ENCODE measurements at regions not wholly inside any gene's neighbourhood (a gene's known extent, or its start where the extent isn't known, plus 50 kb on each side); places are given as distances from the start of the nearest gene placed in this dataset.

GRCh38 chr2:57080035-57080434 lies 896.2 kb downstream of the CCDC85A start:
- no peaks in the 10 kb centered on the region for H3K79me2 ChIP-seq
- no peak overlapping the region for H2AFZ ChIP-seq
- no peaks in the 10 kb centered on the region for H3K36me3 ChIP-seq (ENCODE audit: control insufficient read depth, insufficient read depth, low read length)
- H3K27ac ChIP-seq = no peak overlapping the region
- no peak for TF ChIP-seq CTCF (IDR thresholded peaks at IDR 0.05)
- no peaks in the 10 kb centered on the region for H3K27me3 ChIP-seq (ENCODE audit: control insufficient read depth, insufficient read depth, low read length)
- H3K4me1 ChIP-seq = no peaks in the 10 kb centered on the region
- H3K4me3 ChIP-seq (ENCODE audit: low read depth, low read length) = no peak overlapping the region
- H3K9ac ChIP-seq = no peak overlapping the region
- H3K9me3 ChIP-seq (ENCODE audit: control insufficient read depth, low read length) = no peaks in the 10 kb centered on the region
- no peak overlapping the region for H3K4me2 ChIP-seq (ENCODE audit: low read length)

DNA sequence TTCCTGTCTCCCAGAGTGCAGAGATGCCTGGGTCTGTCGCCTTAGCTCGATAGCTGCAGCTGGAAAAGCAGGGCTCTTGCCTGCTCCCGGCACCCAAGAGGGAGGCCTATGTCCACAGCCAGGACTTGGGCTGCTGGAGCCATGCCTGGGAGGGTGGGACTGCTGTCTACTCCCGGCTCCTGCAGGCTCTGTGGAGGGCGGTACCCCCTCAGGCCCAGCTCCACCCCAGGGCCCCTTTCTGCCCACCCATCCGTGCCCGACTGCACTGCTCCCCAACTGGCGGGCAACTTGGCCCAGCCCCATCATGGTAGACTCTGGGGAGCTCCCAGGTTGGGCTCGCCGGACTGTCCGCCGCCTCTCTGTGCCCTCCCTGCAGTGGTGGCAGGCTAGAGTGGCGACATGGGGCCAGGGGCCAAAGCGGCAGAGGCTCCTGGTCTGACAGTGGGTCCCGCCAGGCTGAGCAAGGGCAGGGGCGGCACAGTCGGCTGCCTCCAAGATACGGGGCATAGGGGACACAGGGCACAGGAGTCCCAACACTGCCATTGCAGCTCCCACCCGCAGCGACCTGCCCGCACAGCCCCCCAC lies 901.0 kb downstream of the CCDC85A start:
- Histone ChIP-seq H3K9ac (no peak overlapping the region), H3K4me1 (no peaks in the 10 kb centered on the region), H2AFZ (no peak overlapping the region), H3K4me2 (ENCODE audit: low read length) (no peak overlapping the region), H3K9me3 (ENCODE audit: control insufficient read depth, low read length) (no peaks in the 10 kb centered on the region), H3K4me3 (ENCODE audit: low read depth, low read length) (no peak overlapping the region), H3K27ac (no peak overlapping the region), H3K79me2 (no peaks in the 10 kb centered on the region), H3K27me3 (ENCODE audit: control insufficient read depth, insufficient read depth, low read length) (no peaks in the 10 kb centered on the region), H3K36me3 (ENCODE audit: control insufficient read depth, insufficient read depth, low read length) (no peaks in the 10 kb centered on the region)
- TF ChIP-seq CTCF (IDR thresholded peaks at IDR 0.05) = no peak

DNA sequence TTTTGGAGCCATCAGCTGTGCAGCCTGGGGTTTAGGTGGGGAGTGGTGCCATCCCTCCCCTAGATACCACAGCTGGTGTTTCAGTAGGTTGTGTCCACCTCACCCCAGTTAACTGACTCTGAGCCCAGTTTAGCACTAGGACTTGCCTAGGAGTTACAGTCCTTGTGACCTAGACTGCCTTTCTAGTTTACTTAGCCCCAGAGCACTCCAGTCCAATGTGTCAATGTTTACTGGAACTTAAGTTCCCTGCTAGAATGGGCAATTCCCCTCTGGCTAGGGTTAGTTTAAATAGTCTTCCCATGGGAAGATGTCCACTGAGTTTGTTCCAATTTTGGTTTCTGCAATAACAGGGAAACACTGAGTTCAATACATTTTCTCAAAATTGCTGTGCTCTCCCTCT lies 909.2 kb downstream of the CCDC85A start:
- Histone ChIP-seq H3K9ac (no peak overlapping the region), H3K4me2 (ENCODE audit: low read length) (no peak overlapping the region), H2AFZ (no peak overlapping the region), H3K27ac (no peak overlapping the region), H3K9me3 (ENCODE audit: control insufficient read depth, low read length) (no peaks in the 10 kb centered on the region), H3K4me1 (no peaks in the 10 kb centered on the region), H3K36me3 (ENCODE audit: control insufficient read depth, insufficient read depth, low read length) (no peaks in the 10 kb centered on the region), H3K79me2 (no peaks in the 10 kb centered on the region), H3K4me3 (ENCODE audit: low read depth, low read length) (no peak overlapping the region), H3K27me3 (ENCODE audit: control insufficient read depth, insufficient read depth, low read length) (no peaks in the 10 kb centered on the region)
- no peak for TF ChIP-seq CTCF (IDR thresholded peaks at IDR 0.05)

DNA sequence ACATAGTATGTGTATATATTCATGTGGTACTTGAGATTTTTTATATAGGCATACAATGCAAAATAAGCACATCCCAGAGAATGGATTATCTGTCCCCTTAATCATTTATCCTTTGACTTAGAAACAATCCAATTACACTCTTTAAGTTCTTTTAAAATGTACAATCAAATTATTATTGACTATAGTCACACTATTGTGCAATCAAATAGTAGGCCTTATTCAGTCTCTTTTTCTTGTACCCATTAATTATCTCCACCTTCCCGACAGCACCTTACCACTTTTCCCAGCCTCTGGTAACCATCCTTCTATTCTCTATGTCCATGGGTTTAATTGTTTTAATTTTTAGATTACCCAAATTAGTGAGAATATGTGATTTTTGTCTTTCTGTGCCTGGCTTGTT lies 914.1 kb downstream of the CCDC85A start:
- Histone ChIP-seq H3K9ac (no peak overlapping the region), H3K4me2 (ENCODE audit: low read length) (no peak overlapping the region), H2AFZ (no peak overlapping the region), H3K79me2 (no peaks in the 10 kb centered on the region), H3K36me3 (ENCODE audit: control insufficient read depth, insufficient read depth, low read length) (no peaks in the 10 kb centered on the region), H3K9me3 (ENCODE audit: control insufficient read depth, low read length) (no peaks in the 10 kb centered on the region), H3K27me3 (ENCODE audit: control insufficient read depth, insufficient read depth, low read length) (no peaks in the 10 kb centered on the region), H3K4me3 (ENCODE audit: low read depth, low read length) (no peak overlapping the region), H3K4me1 (no peaks in the 10 kb centered on the region), H3K27ac (no peak overlapping the region)
- TF ChIP-seq CTCF (IDR thresholded peaks at IDR 0.05) = no peak

DNA sequence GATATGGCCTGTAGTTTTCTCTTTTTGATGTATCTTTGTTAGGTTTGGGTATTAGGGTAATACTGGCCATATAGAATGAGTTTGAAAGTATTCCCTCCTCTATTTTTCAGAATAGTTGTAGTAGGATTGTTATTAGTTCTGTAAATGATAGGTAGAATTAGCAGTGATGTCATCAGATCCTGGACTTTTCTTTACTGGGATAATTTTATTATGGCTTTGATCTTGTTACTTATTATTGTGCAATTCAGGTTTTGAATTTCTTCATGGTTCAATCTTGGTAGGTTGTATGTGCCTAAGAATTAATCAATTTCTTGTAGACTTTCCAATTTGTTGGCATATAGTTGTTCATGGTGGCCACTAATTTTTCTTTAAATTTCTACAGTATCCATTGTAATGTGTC lies 916.6 kb downstream of the CCDC85A start:
- H2AFZ ChIP-seq = no peak overlapping the region
- no peaks in the 10 kb centered on the region for H3K36me3 ChIP-seq (ENCODE audit: control insufficient read depth, insufficient read depth, low read length)
- no peaks in the 10 kb centered on the region for H3K79me2 ChIP-seq
- H3K4me3 ChIP-seq (ENCODE audit: low read depth, low read length) = no peak overlapping the region
- H3K27me3 ChIP-seq (ENCODE audit: control insufficient read depth, insufficient read depth, low read length) = no peaks in the 10 kb centered on the region
- H3K9me3 ChIP-seq (ENCODE audit: control insufficient read depth, low read length) = no peaks in the 10 kb centered on the region
- no peak overlapping the region for H3K4me2 ChIP-seq (ENCODE audit: low read length)
- H3K9ac ChIP-seq = no peak overlapping the region
- TF ChIP-seq CTCF (IDR thresholded peaks at IDR 0.05) = no peak
- no peak overlapping the region for H3K27ac ChIP-seq
- H3K4me1 ChIP-seq = no peaks in the 10 kb centered on the region

All from parathyroid adenoma (tissue), 2 donors.